B cell (primary cell): ENCODE measurements at regions not wholly inside any gene's neighbourhood (a gene's known extent, or its start where the extent isn't known, plus 50 kb on each side); places are given as distances from the start of the nearest gene placed in this dataset.

ENCODE experiments used
- EZH2 ChIP-seq: IDR thresholded peaks from 2 replicates; pipeline ENCODE4 v1.6.1; 2012; ENCODE audit warnings: borderline replicate concordance, low read depth, mild to moderate bottlenecking, moderate library complexity, low read length; ENCODE audit not compliant: insufficient read depth, poor library complexity, severe bottlenecking
- TF ChIP-seq, protein P1 (sequence below): fragments of 200-600 bp; IDR thresholded peaks from one replicate; pipeline ENCODE4 v1.8.0; 2022; ENCODE audit warnings: antibody characterized with exemption, mild to moderate bottlenecking

DNA sequence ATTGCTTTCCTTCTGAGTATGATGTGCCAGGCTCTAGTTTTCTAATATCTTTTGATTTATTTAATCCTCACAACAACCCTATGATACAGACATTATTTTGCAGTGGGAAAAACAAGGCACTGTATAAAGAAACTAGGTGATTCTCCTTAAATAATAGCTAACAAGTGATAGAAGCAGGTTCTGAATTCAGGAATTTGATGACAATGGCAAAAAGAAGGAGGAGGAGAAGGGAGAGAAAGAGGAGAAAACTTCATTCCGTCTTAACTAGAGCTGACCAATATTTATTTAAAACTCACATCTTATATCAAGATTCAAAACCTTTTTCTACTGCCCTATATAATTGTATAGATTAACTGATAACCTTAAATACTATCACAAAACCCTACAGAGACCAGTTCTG is 1477.1 kb upstream of the PCDH7 start:
- no peak for TF ChIP-seq EZH2
- TF ChIP-seq, protein P1, sequence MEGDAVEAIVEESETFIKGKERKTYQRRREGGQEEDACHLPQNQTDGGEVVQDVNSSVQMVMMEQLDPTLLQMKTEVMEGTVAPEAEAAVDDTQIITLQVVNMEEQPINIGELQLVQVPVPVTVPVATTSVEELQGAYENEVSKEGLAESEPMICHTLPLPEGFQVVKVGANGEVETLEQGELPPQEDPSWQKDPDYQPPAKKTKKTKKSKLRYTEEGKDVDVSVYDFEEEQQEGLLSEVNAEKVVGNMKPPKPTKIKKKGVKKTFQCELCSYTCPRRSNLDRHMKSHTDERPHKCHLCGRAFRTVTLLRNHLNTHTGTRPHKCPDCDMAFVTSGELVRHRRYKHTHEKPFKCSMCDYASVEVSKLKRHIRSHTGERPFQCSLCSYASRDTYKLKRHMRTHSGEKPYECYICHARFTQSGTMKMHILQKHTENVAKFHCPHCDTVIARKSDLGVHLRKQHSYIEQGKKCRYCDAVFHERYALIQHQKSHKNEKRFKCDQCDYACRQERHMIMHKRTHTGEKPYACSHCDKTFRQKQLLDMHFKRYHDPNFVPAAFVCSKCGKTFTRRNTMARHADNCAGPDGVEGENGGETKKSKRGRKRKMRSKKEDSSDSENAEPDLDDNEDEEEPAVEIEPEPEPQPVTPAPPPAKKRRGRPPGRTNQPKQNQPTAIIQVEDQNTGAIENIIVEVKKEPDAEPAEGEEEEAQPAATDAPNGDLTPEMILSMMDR = no peak
